ENCODE measurements at regions not wholly inside any gene's neighbourhood (a gene's known extent, or its start where the extent isn't known, plus 50 kb on each side); places are given as distances from the start of the nearest gene placed in this dataset.

- H3K4me1 ChIP-seq: no peaks in the 10 kb centered on the region
- intact Hi-C loops (cut with DNase I): no loop called here
- H3K27ac ChIP-seq: no peak overlapping the region
- no peak for DNase-seq (ENCODE audit: extremely low spot score in 2 of 2)
- no peaks in the 10 kb centered on the region for H3K9me3 ChIP-seq
- H3K27me3 ChIP-seq: no peaks in the 10 kb centered on the region
- TF ChIP-seq POLR2AphosphoS5 (IDR thresholded peaks at IDR 0.05; ENCODE audit: insufficient read depth in 1 of 2, low read depth in 1 of 2) (no peak), POLR2A (IDR thresholded peaks at IDR 0.05) (no peak), CTCF (IDR thresholded peaks at IDR 0.05) (no peak)
- H3K36me3 ChIP-seq: no peaks in the 10 kb centered on the region
- H3K4me3 ChIP-seq: no peak overlapping the region
Measured at GRCh38 chr10:9189448-9189847, 1135.0 kb downstream of the GATA3 start.

GRCh38 chr10:9193120-9193519, 1138.6 kb downstream of the GATA3 start:
- Histone ChIP-seq H3K9me3 (no peaks in the 10 kb centered on the region), H3K27me3 (no peaks in the 10 kb centered on the region)

GRCh38 chr10:9195385-9195784, 1140.9 kb downstream of the GATA3 start:
- intact Hi-C loops (cut with DNase I): no loop called here
- Histone ChIP-seq H3K27me3 (no peaks in the 10 kb centered on the region), H3K27ac (no peak overlapping the region), H3K9me3 (no peaks in the 10 kb centered on the region), H3K4me1 (no peaks in the 10 kb centered on the region), H3K4me3 (no peak overlapping the region), H3K36me3 (no peaks in the 10 kb centered on the region)
- no peak for DNase-seq (ENCODE audit: extremely low spot score in 2 of 2)
- TF ChIP-seq POLR2AphosphoS5 (IDR thresholded peaks at IDR 0.05; ENCODE audit: insufficient read depth in 1 of 2, low read depth in 1 of 2): no peak
- TF ChIP-seq POLR2A (IDR thresholded peaks at IDR 0.05): no peak
- no peak for TF ChIP-seq CTCF (IDR thresholded peaks at IDR 0.05)

More at GRCh38 chr10:9193120-9193519, 1138.6 kb downstream of the GATA3 start:
- intact Hi-C loops (cut with DNase I): no loop called here
- Histone ChIP-seq H3K4me3 (no peak overlapping the region), H3K36me3 (no peaks in the 10 kb centered on the region), H3K27ac (no peak overlapping the region), H3K4me1 (no peaks in the 10 kb centered on the region)
- TF ChIP-seq CTCF (IDR thresholded peaks at IDR 0.05): no peak
- no peak for DNase-seq (ENCODE audit: extremely low spot score in 2 of 2)

- Histone ChIP-seq H3K4me3 (no peak overlapping the region), H3K9me3 (no peaks in the 10 kb centered on the region), H3K36me3 (no peaks in the 10 kb centered on the region), H3K27ac (no peak overlapping the region), H3K27me3 (no peaks in the 10 kb centered on the region), H3K4me1 (no peaks in the 10 kb centered on the region)
- intact Hi-C loops (cut with DNase I): no loop called here
- TF ChIP-seq POLR2AphosphoS5 (IDR thresholded peaks at IDR 0.05; ENCODE audit: insufficient read depth in 1 of 2, low read depth in 1 of 2) (no peak), CTCF (IDR thresholded peaks at IDR 0.05) (no peak)
- DNase-seq (ENCODE audit: extremely low spot score in 2 of 2): no peak
Measured at GRCh38 chr10:9198611-9199010, 1144.1 kb downstream of the GATA3 start.

GRCh38 chr10:9205558-9205957, 1151.1 kb downstream of the GATA3 start:
- Histone ChIP-seq H3K36me3 (no peaks in the 10 kb centered on the region), H3K27ac (no peak overlapping the region), H3K27me3 (no peaks in the 10 kb centered on the region), H3K9me3 (no peaks in the 10 kb centered on the region), H3K4me3 (no peak overlapping the region), H3K4me1 (peaks cover 4% of the 10 kb centered on the region)
- TF ChIP-seq POLR2AphosphoS5 (IDR thresholded peaks at IDR 0.05; ENCODE audit: insufficient read depth in 1 of 2, low read depth in 1 of 2) (no peak), CTCF (IDR thresholded peaks at IDR 0.05) (no peak), POLR2A (IDR thresholded peaks at IDR 0.05) (no peak)
- intact Hi-C loops (cut with DNase I): loop anchor here (10.0 kb wide), 1 partner anchor 1331 kb away; no protein-coding TSS in a partner anchor
- DNase-seq (ENCODE audit: extremely low spot score in 2 of 2): no peak
